ENCODE measurements at regions not wholly inside any gene's neighbourhood (a gene's known extent, or its start where the extent isn't known, plus 50 kb on each side); places are given as distances from the start of the nearest gene placed in this dataset.

GRCh38 chr7:33820206-33820605 lies 85.1 kb upstream of the BMPER start:
- Histone ChIP-seq H3K27me3 (ENCODE audit: control insufficient read depth in 1 of 2, insufficient read depth in 2 of 2, low read length in 2 of 2) (peaks cover 0 to 3% of the 10 kb centered on the region in 2 experiments; a peak in 1 of 5 replicates), H2AFZ (ENCODE audit: low read length) (no peak overlapping the region), H3K4me2 (ENCODE audit: low read depth, low read length) (no peak overlapping the region), H3K9ac (ENCODE audit: insufficient read depth, low read depth, low read length) (no peak overlapping the region), H3K79me2 (ENCODE audit: insufficient read depth, low read length) (no peaks in the 10 kb centered on the region), H3K27ac (ENCODE audit: extremely low read length, insufficient read depth, low read length) (no peak overlapping the region), H3K36me3 (replicated peaks in 1 of 2; ENCODE audit: control insufficient read depth in 1 of 2, insufficient read depth in 2 of 2, low read length in 2 of 2) (no peaks in the 10 kb centered on the region), H3K9me3 (ENCODE audit: low read length) (no peaks in the 10 kb centered on the region), H3K4me1 (ENCODE audit: insufficient read depth, low read length) (no peaks in the 10 kb centered on the region), H3K4me3 (replicated peaks in 1 of 3; ENCODE audit: insufficient read depth in 1 of 3, low read depth in 2 of 3, low read length in 3 of 3) (no peak overlapping the region), H4K20me1 (ENCODE audit: insufficient read depth, low read length) (no peaks in the 10 kb centered on the region)
- FAIRE-seq: no peak
- 0% methylated on average over 2 of the region's 2 CpGs for WGBS (ENCODE audit: low lambda C conversion rate)
- ATAC-seq: no peak
- POLR2A ChIA-PET: no interaction called here
- in situ Hi-C loops (cut with HindIII; ENCODE audit: extremely low pct_ligation_motif_present, low pct_unique_long_range_greater_than_20kb): no loop called here
- intact Hi-C loops (cut with micrococcal nuclease; ENCODE audit: unreplicated experiment): no loop called here
- DNase-seq (ENCODE audit: low spot score): no peak
- CTCF ChIA-PET (ENCODE audit: low intra/inter-chr PET ratio, low total read pairs): no interaction called here
- BruUV-seq (replicated peaks): no TSS peak
- no peak for TF ChIP-seq ZNF740 (CRISPR knock-in tag; IDR thresholded peaks at IDR 0.05)
- TF ChIP-seq ZFP36L1 (CRISPR knock-in tag; IDR thresholded peaks at IDR 0.05): no peak
- TF ChIP-seq PREB (CRISPR knock-in tag; IDR thresholded peaks at IDR 0.05): no peak
- no peak for TF ChIP-seq AFF4 (CRISPR knock-in tag; IDR thresholded peaks at IDR 0.05)
- no peak for TF ChIP-seq ZNF335 (CRISPR knock-in tag; IDR thresholded peaks at IDR 0.05)
- no peak for TF ChIP-seq ZNF496 (CRISPR knock-in tag; IDR thresholded peaks at IDR 0.05; ENCODE audit: insufficient replicate concordance)
- TF ChIP-seq ZNF577 (CRISPR knock-in tag; IDR thresholded peaks at IDR 0.05; ENCODE audit: borderline replicate concordance, low read depth): no peak
- no peak for TF ChIP-seq ZNF543 (CRISPR knock-in tag; IDR thresholded peaks at IDR 0.05)
- no peak for TF ChIP-seq SMARCC2 (IDR thresholded peaks at IDR 0.05)
- TF ChIP-seq SYNCRIP (IDR thresholded peaks at IDR 0.05; ENCODE audit: insufficient read depth, low read depth, low read length): no peak
- no peak for TF ChIP-seq ZNF318 (CRISPR knock-in tag; IDR thresholded peaks at IDR 0.05)
- TF ChIP-seq TRIM24 (CRISPR knock-in tag; IDR thresholded peaks at IDR 0.05): no peak

Measured in HepG2 (cell line).